IMR-90 (cell line): ENCODE measurements at regions not wholly inside any gene's neighbourhood (a gene's known extent, or its start where the extent isn't known, plus 50 kb on each side); places are given as distances from the start of the nearest gene placed in this dataset.

Source experiments
- BHLHE40 ChIP-seq: fragments of 150-350 bp; IDR thresholded peaks from 2 replicates; pipeline ENCODE4 v1.6.1; 2016; ENCODE audit warnings: mild to moderate bottlenecking, low read depth, low read length
- CEBPB ChIP-seq: IDR thresholded peaks from 2 replicates; pipeline ENCODE4 v1.6.1; 2012; ENCODE audit warnings: low read depth, low read length, improper control_type of control experiment
- CHD1 ChIP-seq: IDR thresholded peaks from 2 replicates; pipeline ENCODE4 v1.6.1; 2012; ENCODE audit warnings: low read depth, low read length, improper control_type of control experiment
- FOS ChIP-seq: fragments of 150-350 bp; IDR thresholded peaks from 2 replicates; pipeline ENCODE4 v1.6.1; 2016; ENCODE audit warnings: low read depth, low read length
- NFE2L2 ChIP-seq: fragments of 150-350 bp; IDR thresholded peaks from 2 replicates; pipeline ENCODE4 v1.6.1; 2016; ENCODE audit warnings: low read depth, mild to moderate bottlenecking, low read length
- POLR2A ChIP-seq: IDR thresholded peaks from 2 replicates; pipeline ENCODE4 v1.6.1; 2012; ENCODE audit warnings: mild to moderate bottlenecking, low read depth, low read length
- RCOR1 ChIP-seq: IDR thresholded peaks from 2 replicates; pipeline ENCODE4 v1.6.1; 2012; ENCODE audit warnings: mild to moderate bottlenecking, low read length, improper control_type of control experiment; ENCODE audit not compliant: insufficient replicate concordance
- USF2 ChIP-seq: fragments of 150-350 bp; IDR thresholded peaks from 2 replicates; pipeline ENCODE4 v1.6.1; 2017; ENCODE audit warnings: mild to moderate bottlenecking, antibody characterized with exemption, low read length, low read depth
- TF ChIP-seq, protein P1 (sequence below): conservative IDR thresholded peaks from 2 replicates; pipeline ENCODE4 v1.5.1; 2012; ENCODE audit warnings: mild to moderate bottlenecking, low read depth, low read length, improper control_type of control experiment
- TF ChIP-seq, protein P2 (sequence below): fragments of 150-350 bp; IDR thresholded peaks from 2 replicates; pipeline ENCODE4 v1.6.1; 2016; ENCODE audit warnings: low read depth, mild to moderate bottlenecking, low read length, moderate library complexity, borderline replicate concordance

- TF ChIP-seq RCOR1, result no peak
- TF ChIP-seq, protein P1, sequence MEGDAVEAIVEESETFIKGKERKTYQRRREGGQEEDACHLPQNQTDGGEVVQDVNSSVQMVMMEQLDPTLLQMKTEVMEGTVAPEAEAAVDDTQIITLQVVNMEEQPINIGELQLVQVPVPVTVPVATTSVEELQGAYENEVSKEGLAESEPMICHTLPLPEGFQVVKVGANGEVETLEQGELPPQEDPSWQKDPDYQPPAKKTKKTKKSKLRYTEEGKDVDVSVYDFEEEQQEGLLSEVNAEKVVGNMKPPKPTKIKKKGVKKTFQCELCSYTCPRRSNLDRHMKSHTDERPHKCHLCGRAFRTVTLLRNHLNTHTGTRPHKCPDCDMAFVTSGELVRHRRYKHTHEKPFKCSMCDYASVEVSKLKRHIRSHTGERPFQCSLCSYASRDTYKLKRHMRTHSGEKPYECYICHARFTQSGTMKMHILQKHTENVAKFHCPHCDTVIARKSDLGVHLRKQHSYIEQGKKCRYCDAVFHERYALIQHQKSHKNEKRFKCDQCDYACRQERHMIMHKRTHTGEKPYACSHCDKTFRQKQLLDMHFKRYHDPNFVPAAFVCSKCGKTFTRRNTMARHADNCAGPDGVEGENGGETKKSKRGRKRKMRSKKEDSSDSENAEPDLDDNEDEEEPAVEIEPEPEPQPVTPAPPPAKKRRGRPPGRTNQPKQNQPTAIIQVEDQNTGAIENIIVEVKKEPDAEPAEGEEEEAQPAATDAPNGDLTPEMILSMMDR, result no peak
- TF ChIP-seq, protein P2, sequence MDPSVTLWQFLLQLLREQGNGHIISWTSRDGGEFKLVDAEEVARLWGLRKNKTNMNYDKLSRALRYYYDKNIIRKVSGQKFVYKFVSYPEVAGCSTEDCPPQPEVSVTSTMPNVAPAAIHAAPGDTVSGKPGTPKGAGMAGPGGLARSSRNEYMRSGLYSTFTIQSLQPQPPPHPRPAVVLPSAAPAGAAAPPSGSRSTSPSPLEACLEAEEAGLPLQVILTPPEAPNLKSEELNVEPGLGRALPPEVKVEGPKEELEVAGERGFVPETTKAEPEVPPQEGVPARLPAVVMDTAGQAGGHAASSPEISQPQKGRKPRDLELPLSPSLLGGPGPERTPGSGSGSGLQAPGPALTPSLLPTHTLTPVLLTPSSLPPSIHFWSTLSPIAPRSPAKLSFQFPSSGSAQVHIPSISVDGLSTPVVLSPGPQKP, result no peak
- TF ChIP-seq POLR2A, result no peak
- TF ChIP-seq USF2, result no peak
- no peak for TF ChIP-seq FOS
- no peak for TF ChIP-seq CHD1
- TF ChIP-seq CEBPB, result no peak
- TF ChIP-seq BHLHE40, result no peak
- no peak for TF ChIP-seq NFE2L2
These were observed 455.2 kb downstream of the CCDC91 start for GRCh38 chr12:28645436-28645835.
